ENCODE measurements at regions not wholly inside any gene's neighbourhood (a gene's known extent, or its start where the extent isn't known, plus 50 kb on each side); places are given as distances from the start of the nearest gene placed in this dataset.

- H3K79me2 ChIP-seq (ENCODE audit: control insufficient read depth, insufficient read depth, low read length), result no peaks in the 10 kb centered on the region
- no TSS peak for BruUV-seq (replicated peaks)
- no peaks in the 10 kb centered on the region for H3K36me3 ChIP-seq (ENCODE audit: control insufficient read depth, insufficient read depth, low read length)
- no peak overlapping the region for H3K4me3 ChIP-seq
- H3K4me2 ChIP-seq (ENCODE audit: insufficient read depth, low read length), result no peak overlapping the region
- no peak overlapping the region for H2AFZ ChIP-seq (ENCODE audit: low read depth, low read length)
- ATAC-seq, result no peak
- intact Hi-C loops (cut with micrococcal nuclease), result no loop called here
- no peaks in the 10 kb centered on the region for H3K9me1 ChIP-seq (ENCODE audit: control insufficient read depth, insufficient read depth, low read length)
- in situ Hi-C loops (cut with MboI), result no loop called here
- no peaks in the 10 kb centered on the region for H4K20me1 ChIP-seq (replicated peaks; ENCODE audit: control insufficient read depth, insufficient read depth, low read length)
- FAIRE-seq, result no peak
- H3K9me3 ChIP-seq (replicated peaks; ENCODE audit: control insufficient read depth, insufficient read depth, low read depth, low read length), result no peaks in the 10 kb centered on the region
- H3K9ac ChIP-seq (ENCODE audit: insufficient read depth in 1 of 2, low read depth in 2 of 2, low read length in 2 of 2), result no peak overlapping the region
- ChIA-PET CTCF (ENCODE audit: low intra/inter-chr PET ratio) (no interaction called here), POLR2A (no interaction called here)
- 0% methylated on average over 3 of the region's 3 CpGs for WGBS (ENCODE audit: insufficient coverage, low coverage, missing lambda C conversion rate)
- H3K4me1 ChIP-seq (replicated peaks in 1 of 2; ENCODE audit: control insufficient read depth in 2 of 2, insufficient read depth in 2 of 2, low read length in 2 of 2), result no peaks in the 10 kb centered on the region
- H3K27me3 ChIP-seq (ENCODE audit: control insufficient read depth in 2 of 2, insufficient read depth in 2 of 2, low read length in 2 of 2), result peaks cover 3 to 16% of the 10 kb centered on the region in 2 experiments; a peak in 3 of 5 replicates
- no peak overlapping the region for H3K27ac ChIP-seq (ENCODE audit: extremely low read depth, low read depth, low read length)
- no peak for DNase-seq (ENCODE audit: extremely low read depth in 1 of 4, low spot score in 3 of 4)
- no peak for TF ChIP-seq HINFP (tag; conservative IDR thresholded peaks at IDR 0.05; ENCODE audit: low read depth)
- no peak for TF ChIP-seq RBM39 (optimal IDR thresholded peaks at IDR 0.05; ENCODE audit: low read depth, low read length)
- TF ChIP-seq YY1 (IDR thresholded peaks at IDR 0.05; ENCODE audit: borderline replicate concordance in 1 of 3, control insufficient read depth in 1 of 3, extremely low read depth in 1 of 3, insufficient read depth in 3 of 3, insufficient read length in 1 of 3, insufficient replicate concordance in 2 of 3, low read depth in 1 of 3, low read length in 2 of 3), result no peak
- no peak for TF ChIP-seq ZNF175 (CRISPR knock-in tag; IDR thresholded peaks at IDR 0.05; ENCODE audit: low read depth)
- TF ChIP-seq NR2F6 (CRISPR knock-in tag; IDR thresholded peaks at IDR 0.05), result no peak
- no peak for TF ChIP-seq GTF2F1 (IDR thresholded peaks at IDR 0.05; ENCODE audit: low read depth, low read length)
- TF ChIP-seq PHF20 (IDR thresholded peaks at IDR 0.05; ENCODE audit: partially characterized antibody), result no peak
- no peak for TF ChIP-seq NFE2L1 (tag; IDR thresholded peaks at IDR 0.05; ENCODE audit: borderline replicate concordance, low read depth)
- no peak for TF ChIP-seq ZNF609 (CRISPR knock-in tag; IDR thresholded peaks at IDR 0.05; ENCODE audit: borderline replicate concordance)
- no peak for TF ChIP-seq PHB2 (IDR thresholded peaks at IDR 0.05; ENCODE audit: low read depth)
- TF ChIP-seq MYBL2 (IDR thresholded peaks at IDR 0.05; ENCODE audit: low read depth), result no peak
- no peak for TF ChIP-seq MYBL2 (CRISPR knock-in tag; IDR thresholded peaks at IDR 0.05; ENCODE audit: borderline replicate concordance)
- no peak for TF ChIP-seq CSDE1 (IDR thresholded peaks at IDR 0.05)
- TF ChIP-seq, protein P1, sequence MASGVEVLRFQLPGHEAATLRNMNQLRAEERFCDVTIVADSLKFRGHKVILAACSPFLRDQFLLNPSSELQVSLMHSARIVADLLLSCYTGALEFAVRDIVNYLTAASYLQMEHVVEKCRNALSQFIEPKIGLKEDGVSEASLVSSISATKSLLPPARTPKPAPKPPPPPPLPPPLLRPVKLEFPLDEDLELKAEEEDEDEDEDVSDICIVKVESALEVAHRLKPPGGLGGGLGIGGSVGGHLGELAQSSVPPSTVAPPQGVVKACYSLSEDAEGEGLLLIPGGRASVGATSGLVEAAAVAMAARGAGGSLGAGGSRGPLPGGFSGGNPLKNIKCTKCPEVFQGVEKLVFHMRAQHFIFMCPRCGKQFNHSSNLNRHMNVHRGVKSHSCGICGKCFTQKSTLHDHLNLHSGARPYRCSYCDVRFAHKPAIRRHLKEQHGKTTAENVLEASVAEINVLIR (CRISPR knock-in tag; IDR thresholded peaks at IDR 0.05), result no peak
Measured at GRCh38 chr16:9657641-9658040, 524.6 kb downstream of the GRIN2A start.
